Skeletal muscle tissue (tissue), 3 donors: ENCODE measurements at regions not wholly inside any gene's neighbourhood (a gene's known extent, or its start where the extent isn't known, plus 50 kb on each side); places are given as distances from the start of the nearest gene placed in this dataset.
"Not testable (repeated sequence)": the region's sequence is repeated elsewhere in the genome, so short reads cannot be mapped to it uniquely, and the experiment has no call there.

Experiments used
- H3K27ac ChIP-seq: one replicate; pipeline ENCODE4 v1.7.0; 2013; ENCODE audit warnings: mild to moderate bottlenecking, low read depth, low read length, inconsistent platforms
- H3K27me3 ChIP-seq, 3 donors: one replicate each; pipeline ENCODE4 v1.7.0; 2013; ENCODE audit warnings: low read length in 3 of 3; ENCODE audit not compliant: control insufficient read depth in 3 of 3, insufficient read depth in 3 of 3
- H3K36me3 ChIP-seq, 3 donors: one replicate each; pipeline ENCODE4 v1.7.0; 2013; ENCODE audit warnings: low read length in 3 of 3; ENCODE audit not compliant: control insufficient read depth in 3 of 3, insufficient read depth in 3 of 3
- H3K4me1 ChIP-seq, 3 donors: one replicate each; pipeline ENCODE4 v1.7.0; 2013; ENCODE audit warnings: low read length in 3 of 3, mild to moderate bottlenecking in 3 of 3; ENCODE audit not compliant: control insufficient read depth in 3 of 3, insufficient read depth in 3 of 3
- H3K4me3 ChIP-seq, 3 donors: one replicate each; pipeline ENCODE4 v1.7.0; 2013; ENCODE audit warnings: low read length in 3 of 3
- H3K9ac ChIP-seq, 3 donors: one replicate each; pipeline ENCODE4 v1.7.0; 2013; ENCODE audit warnings: low read length in 3 of 3, mild to moderate bottlenecking in 3 of 3, moderate library complexity in 2 of 3, low read depth in 1 of 3
- H3K9me3 ChIP-seq, 3 donors: one replicate each; pipeline ENCODE4 v1.7.0; 2013; ENCODE audit warnings: low read length in 3 of 3; ENCODE audit not compliant: control insufficient read depth in 3 of 3
- donor health status: Osteomylitis.

DNA sequence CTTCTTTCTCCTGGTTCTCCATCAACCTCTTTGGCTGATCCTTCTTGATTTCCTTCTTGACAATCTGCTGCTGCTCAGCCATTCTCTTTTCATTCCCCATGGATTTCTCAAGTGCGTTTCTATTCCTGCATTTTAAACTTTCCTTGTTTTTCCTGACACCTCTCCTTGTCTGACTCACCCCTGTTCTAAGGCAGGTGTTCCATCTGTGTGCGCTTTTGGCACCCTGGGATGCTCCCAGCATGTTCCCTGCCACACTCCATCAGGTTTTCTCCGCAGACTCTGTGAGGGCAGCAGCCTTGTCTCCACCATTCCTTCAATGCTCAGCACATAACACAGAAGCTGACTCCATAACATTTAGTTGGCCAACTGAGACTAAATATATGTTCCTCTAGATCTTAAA is 1618.2 kb downstream of the SPATA31A7 start:
- not testable (repeated sequence) for H3K4me1 ChIP-seq, H3K4me3 ChIP-seq, H3K9me3 ChIP-seq, H3K9ac ChIP-seq, H3K36me3 ChIP-seq, H3K27ac ChIP-seq
- peaks cover 3 to 12% (median 3%) of the 10 kb centered on the region in 3 donors for H3K27me3 ChIP-seq

GRCh38 chr9:62810318-62810717 is 1620.5 kb downstream of the SPATA31A7 start:
- not testable (repeated sequence) for H3K4me3 ChIP-seq, H3K36me3 ChIP-seq, H3K27ac ChIP-seq, H3K4me1 ChIP-seq, H3K9me3 ChIP-seq, H3K9ac ChIP-seq, H3K27me3 ChIP-seq

DNA sequence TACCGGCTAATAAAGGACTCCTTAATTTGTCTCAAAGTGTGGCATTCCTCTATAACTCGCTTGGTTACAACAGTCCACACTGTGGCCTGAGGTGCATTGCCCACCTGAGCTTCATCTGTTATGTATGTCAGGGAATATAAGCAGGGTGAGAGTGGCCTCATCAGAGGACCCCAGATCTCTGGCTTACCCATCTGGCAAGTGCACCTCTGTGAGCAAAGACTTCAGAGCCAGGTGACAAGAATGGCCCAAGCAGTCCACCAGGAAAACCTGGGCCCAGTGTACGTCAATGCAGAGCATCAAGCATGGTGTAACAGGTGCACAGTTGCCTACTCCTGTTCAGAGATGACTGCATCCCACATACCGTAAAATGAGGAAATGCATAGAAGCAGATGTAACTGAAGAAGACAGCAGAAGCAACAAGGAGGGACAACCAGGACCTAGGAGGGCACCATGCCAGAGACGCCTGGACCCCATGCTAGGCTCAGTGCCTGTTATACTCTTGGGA is 1621.0 kb downstream of the SPATA31A7 start:
- H3K4me3 ChIP-seq, H3K9ac ChIP-seq, H3K4me1 ChIP-seq, H3K9me3 ChIP-seq, H3K27me3 ChIP-seq, H3K27ac ChIP-seq, H3K36me3 ChIP-seq: not testable (repeated sequence)

DNA sequence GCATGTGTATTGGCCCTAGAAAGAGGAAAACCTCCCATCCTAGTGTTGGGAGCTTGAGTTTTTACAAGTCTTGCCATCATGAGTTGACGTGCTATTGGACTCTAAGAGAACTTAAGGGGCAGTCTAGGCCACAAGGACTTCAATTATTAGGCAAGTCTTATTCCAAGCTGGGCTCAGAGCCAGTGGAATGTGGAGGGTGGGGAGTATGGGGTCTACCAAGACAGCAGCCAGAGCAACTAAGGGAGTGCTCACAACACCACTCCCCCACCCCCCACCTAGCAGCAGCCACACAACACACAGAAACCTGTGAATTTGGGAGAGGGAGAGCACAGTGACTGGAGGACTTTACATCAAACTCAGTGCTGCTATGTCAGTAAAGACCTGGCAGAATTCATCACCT is 1625.6 kb downstream of the SPATA31A7 start:
- H3K9ac ChIP-seq, H3K9me3 ChIP-seq, H3K27ac ChIP-seq, H3K27me3 ChIP-seq, H3K4me3 ChIP-seq, H3K36me3 ChIP-seq, H3K4me1 ChIP-seq: not testable (repeated sequence)

- not testable (repeated sequence) for H3K9me3 ChIP-seq, H3K27me3 ChIP-seq, H3K27ac ChIP-seq, H3K4me3 ChIP-seq, H3K36me3 ChIP-seq, H3K9ac ChIP-seq, H3K4me1 ChIP-seq
Measured at GRCh38 chr9:62816331-62816730, 1626.5 kb downstream of the SPATA31A7 start.

DNA sequence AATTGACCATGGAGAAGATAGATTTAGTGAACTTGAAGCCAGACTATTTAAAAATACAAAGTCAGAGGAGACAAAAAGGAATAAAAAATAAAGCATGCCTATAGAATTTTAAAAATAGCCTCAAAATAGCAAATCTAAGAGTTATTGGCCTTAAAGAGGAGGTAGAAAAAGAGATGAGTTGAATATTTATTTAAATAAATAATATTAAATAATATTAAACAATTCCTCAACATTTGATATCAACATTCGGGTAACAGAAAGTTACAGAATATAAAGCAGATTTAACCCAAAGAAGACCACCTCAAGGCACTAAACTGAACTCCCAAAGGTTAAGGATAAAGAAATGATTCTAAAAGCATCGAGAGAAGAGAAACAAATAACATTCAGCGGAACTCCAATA is 1627.4 kb downstream of the SPATA31A7 start:
- H3K4me3 ChIP-seq, H3K36me3 ChIP-seq, H3K27me3 ChIP-seq, H3K9me3 ChIP-seq, H3K4me1 ChIP-seq, H3K27ac ChIP-seq, H3K9ac ChIP-seq: not testable (repeated sequence)

DNA sequence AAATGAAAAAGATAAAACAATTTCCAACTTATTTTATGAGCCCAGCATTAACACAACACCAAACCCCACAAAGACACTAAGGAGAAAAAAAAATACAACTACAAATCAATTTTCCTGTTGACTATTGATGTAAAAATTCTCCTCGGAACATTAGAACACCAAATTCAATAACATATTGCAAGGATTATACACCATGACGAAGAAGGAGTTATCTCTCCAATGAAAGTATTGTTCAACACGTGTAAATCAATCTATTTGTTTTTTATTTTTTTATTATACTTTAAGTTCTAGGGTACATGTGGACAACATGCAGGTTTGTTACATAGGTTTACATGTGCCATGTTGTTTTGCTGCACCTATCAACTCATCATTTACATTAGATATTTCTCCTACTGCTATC is 1632.3 kb downstream of the SPATA31A7 start:
- H3K4me1 ChIP-seq, H3K9me3 ChIP-seq, H3K27me3 ChIP-seq, H3K4me3 ChIP-seq, H3K27ac ChIP-seq, H3K36me3 ChIP-seq, H3K9ac ChIP-seq: not testable (repeated sequence)

GRCh38 chr9:62827957-62828907 is 1638.4 kb downstream of the SPATA31A7 start:
- not testable (repeated sequence) for H3K4me1 ChIP-seq, H3K9ac ChIP-seq, H3K9me3 ChIP-seq, H3K27ac ChIP-seq, H3K36me3 ChIP-seq, H3K4me3 ChIP-seq
- H3K27me3 ChIP-seq: peaks cover 3 to 10% (median 7%) of the 10 kb centered on the region in 3 donors

- peaks cover 6 to 13% (median 7%) of the 10 kb centered on the region in 3 donors for H3K27me3 ChIP-seq
- H3K36me3 ChIP-seq, H3K9ac ChIP-seq, H3K27ac ChIP-seq, H3K4me1 ChIP-seq, H3K4me3 ChIP-seq, H3K9me3 ChIP-seq: not testable (repeated sequence)
Measured at GRCh38 chr9:62830829-62831459, 1641.1 kb downstream of the SPATA31A7 start.
